ENCODE measurements at regions not wholly inside any gene's neighbourhood (a gene's known extent, or its start where the extent isn't known, plus 50 kb on each side); places are given as distances from the start of the nearest gene placed in this dataset.

DNA sequence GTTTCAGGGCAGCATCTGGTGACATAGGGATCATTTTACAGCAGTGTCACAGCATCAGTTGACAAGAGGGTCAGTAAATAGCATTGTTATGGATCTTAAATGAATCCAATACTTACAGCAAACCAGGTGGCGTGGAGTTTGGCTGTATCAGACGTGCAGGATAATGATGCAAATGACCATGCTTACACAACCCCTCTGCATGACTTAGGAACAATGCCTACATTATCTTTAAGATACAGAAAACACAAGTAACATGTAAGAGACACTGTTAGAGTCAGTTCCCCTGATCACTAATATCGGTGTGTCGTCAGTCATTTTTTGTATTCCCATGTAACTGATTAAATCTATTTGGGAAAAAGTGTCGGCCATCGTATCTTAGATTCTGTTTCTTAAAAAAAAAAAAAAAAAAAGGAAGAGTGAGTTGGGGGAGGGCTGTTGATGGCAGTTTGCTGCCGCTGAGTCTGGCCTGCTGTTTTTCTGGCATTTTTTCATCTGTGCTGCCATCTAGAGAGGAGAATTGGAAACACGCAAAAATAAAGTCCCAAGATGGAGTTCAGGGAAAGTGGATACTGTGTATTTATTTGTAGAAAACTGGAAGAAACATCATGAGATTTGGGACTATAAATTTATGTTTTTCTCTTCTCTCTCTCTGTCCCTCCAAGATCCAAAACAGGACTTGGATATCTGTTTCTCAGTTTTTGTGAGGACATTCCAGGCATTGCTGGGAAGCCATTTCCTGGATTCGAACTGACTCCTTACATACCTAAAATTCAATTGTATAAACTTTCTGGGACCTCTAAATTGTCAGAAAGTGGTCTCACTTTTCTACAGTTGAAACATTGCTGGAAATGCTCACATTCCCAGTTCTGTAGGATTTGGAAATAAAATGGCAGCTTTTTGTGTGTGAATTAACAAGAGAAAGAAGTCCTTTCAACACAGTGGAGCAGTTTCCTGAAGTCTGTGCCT, 60.3 kb upstream of the AGPS start:
- TF ChIP-seq, protein P1, sequence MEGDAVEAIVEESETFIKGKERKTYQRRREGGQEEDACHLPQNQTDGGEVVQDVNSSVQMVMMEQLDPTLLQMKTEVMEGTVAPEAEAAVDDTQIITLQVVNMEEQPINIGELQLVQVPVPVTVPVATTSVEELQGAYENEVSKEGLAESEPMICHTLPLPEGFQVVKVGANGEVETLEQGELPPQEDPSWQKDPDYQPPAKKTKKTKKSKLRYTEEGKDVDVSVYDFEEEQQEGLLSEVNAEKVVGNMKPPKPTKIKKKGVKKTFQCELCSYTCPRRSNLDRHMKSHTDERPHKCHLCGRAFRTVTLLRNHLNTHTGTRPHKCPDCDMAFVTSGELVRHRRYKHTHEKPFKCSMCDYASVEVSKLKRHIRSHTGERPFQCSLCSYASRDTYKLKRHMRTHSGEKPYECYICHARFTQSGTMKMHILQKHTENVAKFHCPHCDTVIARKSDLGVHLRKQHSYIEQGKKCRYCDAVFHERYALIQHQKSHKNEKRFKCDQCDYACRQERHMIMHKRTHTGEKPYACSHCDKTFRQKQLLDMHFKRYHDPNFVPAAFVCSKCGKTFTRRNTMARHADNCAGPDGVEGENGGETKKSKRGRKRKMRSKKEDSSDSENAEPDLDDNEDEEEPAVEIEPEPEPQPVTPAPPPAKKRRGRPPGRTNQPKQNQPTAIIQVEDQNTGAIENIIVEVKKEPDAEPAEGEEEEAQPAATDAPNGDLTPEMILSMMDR (IDR thresholded peaks at IDR 0.05), result peak; percentile 59

DNA sequence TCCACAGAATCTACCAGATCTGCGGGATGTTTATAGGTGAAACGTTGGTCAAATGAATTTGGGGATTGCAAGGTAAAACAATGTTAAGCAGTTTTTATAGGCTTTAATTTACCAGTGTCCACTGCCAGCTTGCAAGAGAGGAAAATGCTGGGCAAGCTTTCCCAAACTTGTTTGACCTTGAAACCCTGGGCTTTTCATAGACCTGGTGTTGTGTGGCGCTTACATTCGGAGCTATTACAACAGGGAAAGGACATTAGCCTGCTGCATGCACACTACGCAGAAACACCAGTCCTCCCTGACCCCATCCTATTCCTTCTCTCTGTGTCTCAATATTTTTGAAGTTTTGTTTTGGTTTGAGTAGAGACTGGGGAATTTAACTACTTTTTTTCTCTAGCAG, 59.6 kb upstream of the AGPS start:
- TF ChIP-seq, protein P1 (IDR thresholded peaks at IDR 0.05), result no peak

DNA sequence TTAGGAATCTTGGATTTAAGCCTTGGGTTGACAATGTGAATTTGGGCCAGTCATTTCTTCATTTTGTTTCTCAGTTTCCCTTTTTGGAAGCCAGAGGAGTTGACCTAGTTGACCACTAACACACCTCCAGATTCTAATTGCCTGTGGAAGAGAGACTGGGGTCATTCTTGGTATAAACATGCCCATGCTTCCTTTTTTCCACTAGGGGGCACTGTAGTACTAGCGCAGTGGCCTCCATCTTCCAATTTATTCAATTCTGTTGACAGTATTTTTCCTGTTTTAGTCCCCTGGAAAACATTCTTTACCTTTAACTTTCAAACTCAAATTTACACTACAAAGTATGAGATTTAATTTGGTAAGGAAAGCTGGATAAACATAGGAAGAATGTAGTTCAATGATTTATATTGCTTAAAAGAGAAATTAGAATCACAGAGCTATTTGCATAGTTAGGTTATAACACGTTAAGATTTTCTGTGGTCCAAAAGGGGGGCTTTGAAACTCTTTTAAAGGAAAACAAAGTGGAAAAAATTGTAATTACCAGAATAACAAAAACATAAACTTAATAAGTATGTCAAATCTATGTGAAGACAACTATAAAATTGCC, 57.5 kb upstream of the AGPS start:
- TF ChIP-seq, protein P1 (IDR thresholded peaks at IDR 0.05), result peak; percentile 79

DNA sequence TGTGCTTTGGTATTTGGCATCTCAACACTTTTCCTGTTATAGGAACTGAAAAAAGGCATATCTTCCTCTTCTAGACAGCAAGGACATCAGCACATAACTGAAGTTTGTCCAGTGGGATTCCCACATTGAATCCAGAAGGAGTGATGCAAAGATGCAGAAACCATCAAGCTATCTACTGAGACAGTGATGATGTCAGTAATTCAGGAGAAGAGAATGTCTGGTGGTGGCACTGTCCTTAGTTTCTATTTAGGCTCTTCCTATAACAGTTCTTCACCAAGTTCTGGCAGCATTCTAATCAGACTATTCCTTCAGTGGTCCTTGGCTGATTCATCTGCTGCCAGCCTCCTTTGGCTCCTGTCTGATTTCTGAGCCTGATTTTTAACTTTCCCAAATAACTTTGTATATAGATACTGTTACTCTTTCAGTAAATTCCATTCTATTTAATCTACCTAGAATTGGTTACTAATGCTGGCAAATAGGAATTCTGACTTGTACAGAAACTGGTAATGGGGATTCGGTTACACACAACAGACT, 56.6 kb upstream of the AGPS start:
- TF ChIP-seq, protein P1 (IDR thresholded peaks at IDR 0.05), result no peak

DNA sequence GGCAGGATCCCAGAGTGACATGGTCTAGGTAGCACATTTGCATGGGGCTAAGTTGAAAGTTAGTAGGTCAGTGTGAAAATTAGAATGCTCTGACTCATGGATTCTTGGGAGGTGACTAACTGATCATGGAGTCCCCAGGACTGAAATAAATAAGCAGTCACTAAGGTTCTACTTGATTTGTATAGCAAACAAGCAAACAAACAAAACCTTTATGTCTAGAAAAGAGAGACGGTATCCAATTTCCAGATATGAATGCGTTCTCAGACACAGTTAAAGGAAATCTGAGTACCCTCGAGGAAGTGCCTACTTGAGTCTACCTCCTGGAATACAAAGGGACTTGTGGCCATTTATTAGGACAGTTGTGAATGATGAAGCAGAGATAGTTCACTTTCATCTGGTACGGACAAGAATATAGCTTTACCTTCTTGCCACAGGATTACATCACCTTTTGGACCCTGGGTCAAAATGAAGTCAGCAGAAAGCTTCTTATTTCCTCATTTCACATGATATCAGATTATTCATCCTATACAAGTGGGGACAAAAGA, 54.3 kb upstream of the AGPS start:
- TF ChIP-seq, protein P1 (IDR thresholded peaks at IDR 0.05), result no peak

DNA sequence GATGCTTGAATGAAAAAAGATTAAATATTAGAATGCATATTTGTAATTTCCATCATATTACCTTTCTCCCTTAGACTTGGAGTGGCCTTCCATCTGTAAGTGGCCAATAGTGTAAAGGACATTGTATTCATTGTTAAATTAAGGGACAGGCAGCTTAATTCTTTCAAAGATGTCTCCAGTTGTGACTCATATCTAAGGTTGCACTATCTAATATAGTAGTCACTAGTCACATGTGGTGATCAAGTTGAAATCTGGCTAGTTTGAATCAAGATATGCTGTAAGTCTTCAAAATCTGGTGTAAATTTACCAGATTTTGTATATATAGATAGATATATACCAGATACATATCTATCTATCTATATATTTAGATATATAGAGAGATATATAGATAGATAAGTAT, 52.4 kb upstream of the AGPS start:
- TF ChIP-seq, protein P1 (IDR thresholded peaks at IDR 0.05), result no peak

DNA sequence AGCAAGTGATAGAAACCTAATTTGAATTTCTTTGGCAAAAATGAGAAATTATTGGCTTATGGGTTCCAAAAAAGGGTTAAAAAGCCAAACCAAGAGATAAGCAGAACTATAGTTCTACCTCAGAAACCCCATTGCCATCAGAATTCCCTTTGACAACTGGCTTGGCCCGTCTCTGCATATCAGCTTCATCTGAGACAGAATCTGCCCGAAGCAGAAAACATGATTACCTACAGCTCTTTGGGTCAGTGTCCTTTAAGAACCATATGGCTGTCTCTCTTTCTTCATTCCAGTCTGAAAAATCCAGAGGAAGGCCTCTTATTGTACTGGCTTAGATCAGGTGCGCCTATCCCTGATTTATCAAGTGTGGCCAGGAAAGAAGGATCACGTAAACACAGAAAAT, 49.8 kb upstream of the AGPS start:
- TF ChIP-seq, protein P1 (IDR thresholded peaks at IDR 0.05), result no peak

Measured in LNCAP (cell line).